ENCODE measurements at regions not wholly inside any gene's neighbourhood (a gene's known extent, or its start where the extent isn't known, plus 50 kb on each side); places are given as distances from the start of the nearest gene placed in this dataset.

GRCh38 chr21:28513428-28513827 lies 479.2 kb downstream of the LTN1 start:
- TF ChIP-seq POLR2A (IDR thresholded peaks at IDR 0.05) (no peak), CTCF (IDR thresholded peaks at IDR 0.05) (no peak), EP300 (IDR thresholded peaks at IDR 0.05) (no peak), POLR2AphosphoS5 (IDR thresholded peaks at IDR 0.05) (no peak)
